ENCODE measurements at regions not wholly inside any gene's neighbourhood (a gene's known extent, or its start where the extent isn't known, plus 50 kb on each side); places are given as distances from the start of the nearest gene placed in this dataset.

DNA sequence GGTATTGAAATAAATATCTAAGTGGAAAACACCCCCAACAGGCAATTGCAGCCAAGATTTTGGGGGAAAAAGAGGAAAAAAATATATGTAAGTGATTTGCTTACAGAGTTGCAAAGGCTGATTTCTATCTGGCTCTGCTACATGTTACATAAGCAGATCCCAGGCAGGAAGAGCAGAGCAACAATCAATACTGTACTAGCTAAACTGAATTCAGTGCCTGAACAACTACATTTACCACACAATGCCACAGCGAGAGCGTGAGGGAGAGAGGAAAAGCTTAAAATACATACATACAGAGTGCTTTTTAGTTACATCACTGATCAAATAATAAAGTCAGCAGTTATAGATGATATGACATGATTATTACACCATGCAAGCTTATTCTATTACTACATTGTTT is 665.6 kb upstream of the ARGLU1 start:
- no peak for DNase-seq

DNA sequence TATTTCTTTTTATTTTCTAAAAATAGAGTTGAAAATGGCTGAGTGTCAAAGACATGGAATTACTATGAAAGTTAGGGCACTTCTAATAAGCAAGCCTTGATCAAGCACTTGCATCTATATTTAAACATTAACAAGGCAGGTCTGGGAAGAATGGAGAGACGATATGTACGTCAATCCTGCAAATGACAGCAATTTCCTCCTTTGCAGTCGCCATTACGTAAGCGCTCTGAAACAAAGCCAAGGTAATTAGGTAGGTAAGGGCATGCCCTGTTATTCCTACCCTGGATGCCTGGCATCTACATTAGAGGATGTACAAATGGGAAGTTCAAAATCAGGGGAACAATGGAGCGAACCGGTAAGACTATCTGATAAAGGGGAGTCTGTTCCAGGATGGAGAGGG is 664.0 kb upstream of the ARGLU1 start:
- no peak for DNase-seq

DNA sequence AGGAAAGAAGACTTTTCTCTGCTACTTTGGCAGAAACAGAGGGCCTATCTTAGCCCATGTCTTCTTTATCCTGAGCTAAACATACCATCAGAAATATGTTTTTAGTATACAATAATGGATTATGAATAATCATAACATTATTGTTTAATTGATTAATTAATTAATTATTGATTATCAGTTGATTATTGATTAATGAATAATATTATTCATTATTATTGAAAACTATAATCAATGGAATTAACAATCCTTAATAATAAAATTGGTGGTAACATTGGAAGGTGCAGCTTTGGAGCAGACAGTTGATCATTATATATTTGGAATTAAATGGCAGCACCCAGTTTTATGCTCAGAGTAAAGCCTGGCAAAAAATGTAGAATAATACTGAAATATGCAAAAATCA is 655.9 kb upstream of the ARGLU1 start:
- no peak for DNase-seq

DNA sequence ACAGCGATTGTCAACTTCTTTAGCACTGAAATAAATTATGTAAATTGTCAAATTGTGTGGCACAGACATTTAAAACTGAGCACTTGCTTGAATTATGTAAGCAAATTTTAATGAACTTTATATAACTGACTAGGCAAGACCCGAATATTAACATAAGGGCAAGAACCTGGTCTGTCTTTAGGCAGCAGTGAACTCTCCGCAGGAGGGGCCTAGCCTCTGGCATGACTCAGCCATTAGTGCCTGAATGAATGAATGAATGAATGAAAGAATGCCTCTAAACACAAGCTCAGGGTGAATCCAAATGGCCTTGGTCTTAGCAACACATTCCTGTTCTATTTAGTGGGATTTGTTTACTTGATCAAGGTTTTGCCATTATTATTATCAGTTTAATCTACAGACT is 654.7 kb upstream of the ARGLU1 start:
- no peak for DNase-seq

DNA sequence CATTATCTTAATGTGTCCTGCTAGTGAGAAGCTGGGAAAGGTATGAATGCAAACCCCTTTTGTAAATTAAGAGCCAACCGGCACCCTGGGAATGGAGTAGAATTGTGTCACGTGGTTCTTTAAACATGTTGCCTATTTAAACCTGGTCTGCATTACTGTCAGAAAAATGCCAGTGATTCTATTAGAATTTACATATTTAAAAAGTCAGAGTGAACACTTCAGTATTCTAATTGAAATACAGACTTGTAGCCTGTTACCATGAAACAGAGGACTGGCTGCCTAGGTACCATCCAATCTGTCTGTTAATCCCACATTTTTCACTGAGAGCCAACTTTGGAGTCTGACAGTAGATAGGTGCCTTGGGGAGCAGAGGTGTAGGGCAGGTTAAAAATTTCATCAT is 652.3 kb upstream of the ARGLU1 start:
- DNase-seq = no peak

DNA sequence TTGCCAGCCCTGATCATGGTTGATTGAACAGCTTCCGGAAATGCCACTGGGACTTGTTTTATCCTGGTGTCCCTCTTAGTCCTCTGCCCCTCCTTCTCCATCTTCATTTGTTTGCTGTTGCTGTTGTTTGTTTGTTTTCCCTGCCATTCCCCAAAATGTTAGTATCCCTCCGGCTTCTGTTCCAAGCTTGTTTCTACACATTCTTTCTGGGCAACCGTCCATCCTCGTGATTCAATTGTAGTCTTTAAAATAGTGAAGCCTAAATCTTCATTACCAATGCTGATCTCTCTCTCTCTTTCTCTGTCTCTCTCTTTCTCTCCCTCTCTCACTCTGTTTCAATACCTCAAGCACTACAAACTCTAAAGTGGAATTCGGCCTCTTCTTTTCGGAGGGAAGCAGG is 649.3 kb upstream of the ARGLU1 start:
- DNase-seq = no peak

DNA sequence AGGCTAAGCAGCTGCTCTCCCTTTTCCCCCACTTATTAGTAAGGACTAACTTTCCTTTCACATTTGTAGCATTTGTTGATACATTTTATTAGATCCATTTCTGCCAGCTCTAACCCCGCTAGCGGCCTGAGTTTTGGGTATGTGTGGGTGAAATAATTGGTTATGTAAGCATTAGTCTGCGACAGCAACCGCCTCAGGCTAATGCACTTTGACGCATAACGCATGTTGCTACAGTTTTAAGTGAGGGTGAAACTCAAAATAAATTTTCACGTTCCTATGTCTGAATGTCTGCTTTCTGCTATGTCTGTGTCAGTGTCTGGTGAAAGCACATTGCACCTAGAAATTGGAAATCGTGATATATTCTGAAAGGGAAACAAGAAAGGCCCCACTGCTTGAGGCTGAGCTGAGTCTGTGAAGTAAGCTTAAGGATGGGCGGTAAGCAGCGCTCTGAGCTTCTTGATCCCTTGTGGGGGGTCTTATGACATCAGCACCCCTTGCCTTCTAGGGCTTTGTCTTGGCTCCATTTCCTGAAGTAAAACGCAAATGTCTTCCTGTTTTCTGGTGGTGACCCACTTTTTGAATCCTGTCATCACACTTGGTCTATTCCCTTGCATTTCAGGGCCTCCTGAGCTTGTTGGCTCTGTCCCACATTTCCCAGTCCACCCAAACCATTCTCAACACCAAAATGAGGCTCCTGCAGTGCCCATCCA is 648.3 kb upstream of the ARGLU1 start:
- no peak for DNase-seq

DNA sequence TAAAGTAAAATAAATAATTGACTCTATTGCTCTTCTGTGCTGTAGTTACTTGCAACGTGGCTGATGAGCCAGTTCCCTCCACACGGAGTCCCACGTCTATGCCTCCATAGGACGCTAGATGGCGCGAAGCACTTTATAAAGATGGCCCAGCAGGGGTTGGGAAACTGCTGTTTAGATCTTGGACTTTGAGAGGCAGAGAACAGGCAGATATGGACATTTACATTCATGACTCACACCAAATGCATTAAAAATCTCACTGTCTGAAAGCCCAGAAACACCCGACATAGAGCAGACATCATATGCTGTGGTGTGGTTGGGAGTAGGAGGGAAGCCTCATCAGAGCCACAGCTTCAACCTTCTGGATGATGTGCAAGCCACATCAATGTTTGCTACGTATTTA is 643.1 kb upstream of the ARGLU1 start:
- DNase-seq = peak; percentile 70

DNA sequence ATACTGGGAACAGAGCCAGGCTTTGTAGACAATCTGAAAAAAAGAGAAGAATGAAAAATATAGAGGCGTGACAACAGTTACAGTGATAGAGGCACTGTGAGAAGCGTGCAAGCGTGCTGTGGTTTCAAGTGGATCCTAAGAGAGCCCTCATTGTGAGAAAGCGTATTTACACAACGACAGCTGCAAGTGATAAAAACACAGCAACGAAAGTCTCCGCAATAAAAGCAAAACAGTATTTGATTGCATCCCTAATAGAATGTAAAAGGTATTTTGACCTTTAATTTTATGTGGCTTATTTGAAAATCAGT is 642.7 kb upstream of the ARGLU1 start:
- DNase-seq = no peak

DNA sequence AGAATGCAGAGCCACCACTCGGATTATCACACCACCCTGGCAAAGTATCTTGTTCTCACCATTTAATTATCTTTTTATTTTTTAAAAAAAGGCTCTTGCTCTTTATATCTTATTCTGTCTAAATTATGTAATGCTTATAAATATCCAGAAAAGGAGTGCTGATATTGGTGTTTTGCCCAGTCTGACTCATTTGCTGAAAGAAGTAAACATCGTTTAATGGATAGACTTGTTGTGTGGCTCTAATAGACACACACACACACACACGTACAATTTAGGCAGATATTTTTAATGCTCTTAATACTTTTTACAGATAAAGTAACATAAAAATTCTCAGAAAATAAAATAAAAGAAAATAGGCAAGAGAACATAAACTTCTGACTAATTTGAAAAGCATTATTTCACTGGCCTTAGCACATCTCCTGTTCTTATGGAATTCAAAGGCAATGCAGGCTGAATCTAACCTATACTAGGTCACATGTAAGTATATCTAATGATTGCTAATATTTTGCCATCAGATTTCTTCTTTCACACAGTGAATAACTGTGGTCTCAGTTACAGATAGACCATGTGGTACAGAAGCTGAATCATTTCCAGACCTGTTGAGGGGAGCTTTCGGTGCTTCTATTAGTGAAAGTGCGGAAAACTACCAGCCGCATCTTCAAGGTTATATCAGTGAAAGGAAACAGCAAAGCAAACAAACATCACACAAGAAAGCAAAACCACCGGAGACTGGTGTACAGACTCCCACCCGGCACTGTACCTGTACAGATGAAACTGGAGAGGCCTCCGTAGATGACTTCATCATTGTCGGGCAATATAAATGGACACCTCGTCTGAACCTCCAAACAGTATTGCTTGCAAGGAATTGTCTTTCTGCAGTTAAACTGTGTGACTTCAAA is 642.1 kb upstream of the ARGLU1 start:
- no peak for DNase-seq

DNA sequence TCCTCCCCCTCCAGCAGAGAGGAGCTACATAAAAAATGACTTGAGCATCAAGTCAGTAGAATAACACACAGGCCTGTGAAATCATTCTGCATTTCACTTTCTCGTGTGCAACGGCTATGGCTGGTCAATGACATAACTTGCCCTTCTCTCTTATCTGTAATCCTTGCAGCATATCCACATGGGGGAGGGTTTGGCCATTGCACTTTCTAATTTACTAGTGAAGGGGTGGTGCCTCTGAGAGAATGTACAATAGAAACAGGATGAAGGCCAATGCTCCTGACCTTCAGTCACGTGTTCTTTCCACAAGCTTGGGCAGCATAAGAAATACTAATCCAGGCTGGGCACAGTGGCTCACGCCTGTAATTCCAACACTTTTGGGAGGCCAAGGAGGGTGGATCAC is 641.0 kb upstream of the ARGLU1 start:
- no peak for DNase-seq

DNA sequence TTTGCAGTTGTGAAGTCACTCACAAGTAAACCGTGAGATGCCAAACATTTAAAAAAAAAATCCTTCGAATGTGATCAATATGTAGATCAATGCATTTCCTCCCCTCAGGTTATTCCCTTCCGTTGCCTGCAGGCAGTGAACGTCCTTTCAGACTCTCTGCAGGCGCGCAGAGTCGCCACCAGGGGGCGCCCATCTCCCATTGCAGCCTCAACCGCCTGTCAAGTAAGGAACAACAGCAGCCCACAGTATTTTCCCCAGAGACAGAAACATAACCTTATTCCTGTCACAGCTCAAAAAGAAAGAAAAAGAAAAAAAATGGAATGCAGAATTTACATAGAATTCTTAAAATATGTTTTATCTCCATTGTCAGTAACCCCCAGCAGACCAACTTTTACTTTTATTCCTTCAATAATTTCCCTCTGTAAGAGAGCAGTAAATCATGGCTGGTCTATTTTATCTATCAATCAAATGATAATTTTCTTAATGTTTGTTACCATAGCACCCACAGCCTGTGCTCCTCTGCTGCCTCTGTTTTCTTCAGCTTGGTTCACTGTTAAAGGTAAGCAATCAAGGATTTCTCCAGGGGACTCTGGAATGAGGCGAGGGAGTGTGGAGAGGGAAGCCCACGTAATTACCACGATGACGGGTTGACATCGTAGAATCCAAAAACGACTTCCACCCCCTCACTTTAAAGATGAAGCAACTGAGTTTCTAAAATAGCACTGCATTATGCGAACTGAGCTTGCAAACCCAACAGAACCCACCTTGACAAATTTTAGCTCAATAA is 637.6 kb upstream of the ARGLU1 start:
- peak; percentile 70 for DNase-seq

DNA sequence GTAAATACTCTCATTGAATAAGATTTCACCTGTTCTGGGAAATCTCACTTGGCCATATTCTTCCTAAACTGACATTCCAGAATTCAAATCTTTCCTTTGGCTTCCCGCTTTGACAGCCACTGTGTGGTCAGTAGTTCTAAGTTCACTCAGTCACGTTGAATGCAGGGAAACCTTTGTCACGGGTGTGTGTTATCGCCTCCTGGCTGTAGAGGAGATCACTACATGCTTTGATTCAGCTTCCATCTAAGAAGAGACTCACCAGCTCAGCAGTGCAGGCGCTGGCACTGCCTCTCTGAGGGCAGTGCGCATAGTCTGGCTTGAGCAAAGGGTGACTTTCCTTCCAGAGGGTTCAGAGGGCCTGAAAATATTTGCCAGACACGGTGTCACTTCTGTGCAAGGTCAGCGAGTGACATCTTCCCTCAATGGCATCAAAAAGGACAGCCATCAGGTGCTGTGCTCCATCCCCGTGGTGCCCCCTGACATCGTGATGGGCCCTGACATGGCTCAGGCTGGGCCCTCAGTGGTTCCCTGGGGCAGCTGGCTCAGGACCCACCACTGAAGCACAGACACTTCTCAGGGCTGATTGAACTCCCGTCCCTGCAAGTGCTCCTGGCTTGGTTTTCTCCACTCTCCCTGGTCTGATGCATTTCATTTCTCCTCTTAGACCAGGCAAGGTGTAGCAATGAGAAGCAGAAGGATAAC is 635.4 kb upstream of the ARGLU1 start:
- peak; percentile 6 for DNase-seq

DNA sequence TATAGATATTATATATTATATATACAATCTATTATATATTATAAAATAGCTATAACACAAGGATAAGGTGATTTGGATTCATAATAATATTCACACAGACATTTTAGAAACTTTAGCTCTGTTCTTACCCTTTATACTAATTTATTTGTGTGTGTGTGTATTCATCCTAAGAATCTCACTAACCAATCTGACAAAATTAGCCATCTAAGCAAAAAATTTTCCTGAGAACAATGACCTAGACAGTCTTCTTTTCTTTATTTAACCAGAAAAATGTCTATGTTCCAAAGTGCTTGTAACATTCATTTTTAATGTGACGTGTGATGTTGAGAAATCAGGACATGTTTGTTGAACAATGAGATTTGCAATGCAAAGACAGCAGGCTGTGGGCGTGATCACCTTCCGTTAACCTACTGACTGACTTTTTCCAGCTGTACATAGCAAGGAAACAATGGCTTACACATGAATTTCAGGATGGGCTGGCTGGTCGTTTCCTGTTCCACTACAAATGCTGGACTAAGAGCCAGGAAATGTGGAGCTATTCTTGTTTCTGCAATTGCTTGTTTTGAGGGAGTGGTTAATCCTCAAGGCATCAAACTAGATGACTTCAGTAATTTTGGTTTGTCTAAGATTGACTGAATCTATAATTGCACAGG is 634.6 kb upstream of the ARGLU1 start:
- no peak for DNase-seq

DNA sequence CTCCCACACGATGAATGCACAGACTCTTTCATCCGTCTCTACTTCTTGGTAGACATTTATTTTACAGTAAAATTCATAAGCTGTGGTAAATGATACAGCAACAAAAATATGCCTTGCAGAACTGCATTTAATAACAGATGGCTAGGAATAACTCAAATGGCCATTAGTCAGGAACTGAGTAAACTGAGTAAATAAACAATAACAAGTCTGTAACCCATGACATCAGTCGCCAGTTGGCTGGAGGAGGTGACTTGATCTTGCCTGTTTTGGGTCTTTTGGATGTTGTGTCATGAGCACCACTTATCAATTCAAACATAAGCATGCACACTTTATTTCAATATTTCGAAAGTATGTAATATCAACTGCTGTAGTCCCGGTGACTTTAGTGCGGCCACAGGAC is 632.6 kb upstream of the ARGLU1 start:
- DNase-seq = no peak

DNA sequence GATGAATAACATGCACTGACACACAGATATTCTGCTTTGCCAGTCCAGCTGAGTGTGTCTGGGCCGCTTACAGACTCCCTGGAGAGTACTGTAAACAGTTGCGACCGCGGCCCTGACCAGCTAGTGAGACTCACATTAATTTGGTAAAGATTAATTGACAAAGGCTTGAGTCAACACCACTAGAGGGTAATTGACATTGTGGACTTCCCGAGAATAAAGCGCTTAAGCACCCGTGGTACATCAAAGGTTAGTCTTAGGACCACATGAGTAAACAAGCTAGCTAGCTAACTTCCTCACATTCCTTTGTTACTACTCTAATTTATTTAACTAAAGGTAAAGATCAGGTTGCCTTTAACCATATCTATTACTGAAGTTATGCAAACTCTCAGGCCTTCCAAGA is 624.4 kb upstream of the ARGLU1 start:
- no peak for DNase-seq

DNA sequence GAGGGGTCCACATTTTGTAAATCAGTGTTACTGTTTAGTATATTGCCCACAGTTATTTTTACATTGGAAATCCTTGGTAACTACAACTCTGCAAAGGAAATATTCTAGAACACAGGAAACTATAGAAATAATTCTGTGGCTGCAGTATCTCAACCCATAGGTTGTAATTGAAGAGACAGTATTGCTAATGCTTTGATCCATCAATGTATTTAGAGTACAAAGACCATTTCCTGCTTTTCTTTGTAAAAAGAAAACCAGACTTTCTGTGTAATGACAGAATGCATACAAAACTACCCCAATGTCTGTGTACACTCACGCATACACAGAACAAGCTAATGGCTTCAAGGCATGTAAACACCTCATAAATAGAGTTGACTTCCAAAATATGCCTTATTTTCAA is 622.1 kb upstream of the ARGLU1 start:
- DNase-seq = no peak

DNA sequence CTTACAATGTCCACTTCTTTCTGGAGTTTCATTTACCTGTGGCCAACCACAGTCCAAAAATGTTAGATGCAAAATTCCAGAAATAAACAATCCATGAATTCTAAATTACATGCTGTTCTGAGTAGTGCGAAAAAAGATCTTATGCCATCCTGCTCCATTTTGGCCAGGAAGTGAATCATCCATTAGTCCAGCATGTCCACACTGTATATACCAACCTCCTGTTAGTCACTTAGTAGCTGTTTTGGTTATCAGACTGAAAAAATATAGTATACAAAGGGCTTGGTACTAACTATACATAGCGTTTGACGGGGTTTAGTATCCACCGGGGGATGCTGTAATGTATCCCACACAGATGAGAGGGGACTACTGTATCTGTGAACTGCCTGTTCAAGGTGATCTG is 618.0 kb upstream of the ARGLU1 start:
- no peak for DNase-seq

DNA sequence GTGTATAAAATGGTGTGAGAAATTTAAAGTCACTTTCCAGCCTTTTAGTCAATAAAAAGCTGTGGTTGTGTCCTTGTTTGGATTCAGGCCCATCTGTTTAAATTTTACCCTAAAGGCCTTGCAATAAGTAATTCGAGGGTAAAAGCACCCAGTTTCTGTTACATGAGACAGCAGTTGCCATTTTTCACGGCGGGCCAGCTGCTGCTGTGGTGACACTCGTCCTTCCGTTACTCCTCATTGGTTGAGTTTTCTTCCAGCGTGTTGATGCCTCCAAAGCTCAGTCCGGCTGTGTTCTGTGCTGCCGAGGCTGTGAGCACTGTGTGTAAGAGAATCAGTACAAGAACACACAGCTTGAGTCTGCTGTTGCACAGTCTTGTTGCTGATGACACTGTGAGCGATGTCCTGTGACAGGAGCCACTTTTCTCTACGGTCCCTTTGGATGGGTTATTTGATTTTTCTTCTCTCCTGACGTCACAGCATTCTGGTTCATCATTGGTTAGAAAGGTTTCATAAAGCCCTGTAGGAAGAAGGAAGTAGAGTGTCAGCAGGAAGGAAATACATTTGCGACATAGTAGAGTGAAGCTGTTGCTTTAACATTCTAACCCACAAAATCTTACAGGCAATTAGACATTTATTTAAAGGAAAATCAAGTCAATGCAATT is 602.5 kb upstream of the ARGLU1 start:
- DNase-seq = no peak

DNA sequence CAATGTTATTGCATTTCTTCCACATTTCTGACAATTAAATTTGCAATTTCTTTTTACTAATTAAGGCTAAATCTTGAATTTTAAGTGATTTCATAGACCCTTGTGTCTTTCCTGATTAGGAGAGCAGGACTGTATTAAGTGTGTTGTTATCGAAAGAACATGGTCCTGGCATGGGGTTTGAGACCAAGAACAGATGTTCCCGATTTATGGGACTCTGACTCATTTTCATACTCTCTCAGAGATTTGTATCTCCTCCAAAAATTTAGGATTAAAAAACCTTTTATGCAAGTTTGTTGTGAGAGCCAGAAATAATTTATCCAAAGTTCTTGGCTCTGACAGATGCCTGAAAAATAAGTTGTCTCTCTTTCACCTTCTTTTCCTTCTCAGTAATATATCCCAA is 589.3 kb upstream of the ARGLU1 start:
- DNase-seq = no peak

DNA sequence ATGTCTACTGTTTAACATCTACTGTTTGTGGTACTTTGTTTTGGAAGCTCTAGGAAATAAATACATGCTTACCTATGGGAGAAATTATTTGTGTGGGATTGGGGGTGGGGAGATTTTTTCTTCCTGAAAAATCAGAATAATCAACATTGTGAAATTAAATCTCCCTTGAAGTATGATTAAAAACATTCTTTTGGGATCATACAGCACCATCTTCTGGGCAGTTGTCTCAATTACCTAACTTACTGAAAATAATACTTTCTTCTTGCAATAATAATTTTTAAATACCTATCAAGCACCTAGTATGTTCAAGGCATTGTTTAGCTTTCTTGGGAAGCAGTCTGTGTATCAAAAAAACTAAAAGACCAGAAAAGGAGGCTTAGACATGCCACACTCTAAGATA is 576.5 kb upstream of the ARGLU1 start:
- no peak for DNase-seq

DNA sequence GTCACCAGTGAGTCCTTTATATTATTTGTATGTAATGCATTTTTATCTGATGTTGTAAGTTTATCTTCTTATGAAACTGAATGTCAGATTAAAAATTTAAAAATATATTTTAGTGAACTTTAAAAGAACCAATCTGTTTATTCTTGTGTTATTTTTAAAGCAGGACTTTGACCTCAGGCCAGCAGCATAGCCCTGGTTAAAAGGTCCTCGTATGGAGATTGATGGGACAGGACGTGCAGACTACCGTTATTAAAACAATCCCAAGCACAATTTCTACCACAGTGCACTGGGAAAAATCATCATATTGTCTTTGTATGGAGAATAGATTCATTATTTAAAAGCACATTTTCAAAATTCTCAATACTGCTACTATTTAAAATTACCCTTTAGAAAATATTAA is 573.8 kb upstream of the ARGLU1 start:
- no peak for DNase-seq

All from activated CD4-positive, alpha-beta T cell treated with anti-CD3 and anti-CD28 coated beads for 48 hours (primary cell).